ENCODE measurements at regions not wholly inside any gene's neighbourhood (a gene's known extent, or its start where the extent isn't known, plus 50 kb on each side); places are given as distances from the start of the nearest gene placed in this dataset.

GRCh38 chr10:130486906-130487305 is 350.7 kb downstream of the GLRX3 start:
- DNase-seq = no peak

- DNase-seq = no peak
These were observed 351.4 kb downstream of the GLRX3 start for GRCh38 chr10:130487566-130487965.

- DNase-seq = no peak
These were observed 353.7 kb downstream of the GLRX3 start for GRCh38 chr10:130489891-130490290.

GRCh38 chr10:130491011-130491692 is 355.0 kb downstream of the GLRX3 start:
- DNase-seq = no peak

GRCh38 chr10:130491693-130492050 is 355.5 kb downstream of the GLRX3 start:
- no peak for DNase-seq

GRCh38 chr10:130492266-130492934 is 356.2 kb downstream of the GLRX3 start:
- no peak for DNase-seq

- DNase-seq = no peak
These were observed 356.8 kb downstream of the GLRX3 start for GRCh38 chr10:130493021-130493420.

GRCh38 chr10:130493446-130494145 is 357.4 kb downstream of the GLRX3 start:
- DNase-seq = peak; percentile 8 to 52 (median 38)

GRCh38 chr10:130495116-130495862 is 359.1 kb downstream of the GLRX3 start:
- DNase-seq = no peak

- no peak for DNase-seq
These were observed 359.9 kb downstream of the GLRX3 start for GRCh38 chr10:130495891-130496636.

- DNase-seq = no peak
These were observed 361.1 kb downstream of the GLRX3 start for GRCh38 chr10:130497056-130498010.

GRCh38 chr10:130498042-130498441 is 361.9 kb downstream of the GLRX3 start:
- DNase-seq = no peak

- no peak for DNase-seq
These were observed 362.7 kb downstream of the GLRX3 start for GRCh38 chr10:130498934-130499333.

GRCh38 chr10:130499541-130499940 is 363.4 kb downstream of the GLRX3 start:
- DNase-seq = no peak

- DNase-seq = no peak
These were observed 364.2 kb downstream of the GLRX3 start for GRCh38 chr10:130500261-130501000.

GRCh38 chr10:130507461-130507860 is 371.3 kb downstream of the GLRX3 start:
- no peak for DNase-seq

GRCh38 chr10:130509881-130510689 is 373.9 kb downstream of the GLRX3 start:
- no peak for DNase-seq

- DNase-seq = no peak
These were observed 374.6 kb downstream of the GLRX3 start for GRCh38 chr10:130510755-130511154.

- no peak for DNase-seq
These were observed 375.6 kb downstream of the GLRX3 start for GRCh38 chr10:130511766-130512165.

Measured in muscle of back (tissue), 3 donors.